H1 (cell line): ENCODE measurements at regions not wholly inside any gene's neighbourhood (a gene's known extent, or its start where the extent isn't known, plus 50 kb on each side); places are given as distances from the start of the nearest gene placed in this dataset.

Experiments used
- CTCF ChIP-seq, 3 experiments: IDR thresholded peaks; 1 replicate in 2 of 3; 2 replicates in 1 of 3; pipeline versions ENCODE4 v1.5.1 to v1.6.1; 2011; ENCODE audit warnings: low read length in 3 of 3, mild to moderate bottlenecking in 3 of 3, inconsistent platforms in 2 of 3, low read depth in 1 of 3, moderate library complexity in 1 of 3; ENCODE audit not compliant: insufficient read depth in 1 of 3; ENCODE audit errors: control extremely low read depth in 1 of 3

- no peak for TF ChIP-seq CTCF (IDR thresholded peaks at IDR 0.05; ENCODE audit: control extremely low read depth in 1 of 3, insufficient read depth in 1 of 3, low read depth in 1 of 3, low read length in 3 of 3)
Observed at GRCh38 chr4:137635108-137635507, 102.8 kb upstream of the PCDH18 start (continued).
